Smooth muscle cell (in vitro differentiated cells): ENCODE measurements at regions not wholly inside any gene's neighbourhood (a gene's known extent, or its start where the extent isn't known, plus 50 kb on each side); places are given as distances from the start of the nearest gene placed in this dataset.

Experiments used
- DNase-seq: peaks from one replicate; lab custom pipeline; 2025; ENCODE audit not compliant: unreplicated experiment; lab: John Stamatoyannopoulos, UW
- H2AFZ ChIP-seq: fragments of 200-600 bp; sonication (generic); 2 replicates; pipeline ENCODE4 v1.6.0; 2016; ENCODE audit warnings: antibody characterized with exemption, low read depth, mild to moderate bottlenecking
- H3F3A ChIP-seq: fragments of 200-600 bp; sonication (generic); 2 replicates; pipeline ENCODE4 v1.6.0; 2017; ENCODE audit warnings: antibody characterized with exemption, low read depth
- H3K27ac ChIP-seq: fragments of 200-600 bp; sonication (generic); 2 replicates; pipeline ENCODE4 v1.5.1; 2016; ENCODE audit warnings: low read depth, mild to moderate bottlenecking
- H3K27me3 ChIP-seq: fragments of 200-600 bp; sonication (generic); 2 replicates; pipeline ENCODE4 v1.6.1; 2016; ENCODE audit warnings: low read depth, mild to moderate bottlenecking
- H3K36me3 ChIP-seq: fragments of 200-600 bp; sonication (generic); 2 replicates; pipeline ENCODE4 v1.5.1; 2016; ENCODE audit warnings: low read depth
- H3K4me1 ChIP-seq: fragments of 200-600 bp; sonication (generic); 2 replicates; pipeline ENCODE4 v1.5.1; 2016; ENCODE audit warnings: low read depth
- H3K4me2 ChIP-seq: fragments of 200-600 bp; sonication (generic); 2 replicates; pipeline ENCODE4 v1.6.0; 2016; ENCODE audit warnings: mild to moderate bottlenecking
- H3K4me3 ChIP-seq: fragments of 200-600 bp; sonication (generic); 2 replicates; pipeline ENCODE4 v1.5.1; 2016; ENCODE audit warnings: mild to moderate bottlenecking
- H3K79me2 ChIP-seq: fragments of 200-600 bp; sonication (generic); 2 replicates; pipeline ENCODE4 v1.6.0; 2016; ENCODE audit warnings: low read depth, mild to moderate bottlenecking
- H3K9ac ChIP-seq: fragments of 200-600 bp; sonication (generic); 2 replicates; pipeline ENCODE4 v1.6.0; 2016; ENCODE audit warnings: low read depth
- H3K9me3 ChIP-seq: fragments of 200-600 bp; sonication (generic); replicated peaks from 2 replicates; pipeline ENCODE4 v1.5.1; 2016; ENCODE audit warnings: low read depth
- H4K20me1 ChIP-seq: fragments of 200-600 bp; sonication (generic); 2 replicates; pipeline ENCODE4 v1.6.0; 2016; ENCODE audit warnings: low read depth
- WGBS: methylation state at CpG from one replicate; pipeline ENCODE4 v1.1.7; 2016; ENCODE audit warnings: low lambda C conversion rate; 5-methylcytosine and 5-hydroxymethylcytosine counted together
- TF ChIP-seq, protein P1 (sequence below): fragments of 200-600 bp; sonication (generic); IDR thresholded peaks from 2 replicates; pipeline ENCODE4 v1.5.1; 2017; ENCODE audit warnings: borderline replicate concordance, mild to moderate bottlenecking, antibody characterized with exemption; ENCODE audit not compliant: insufficient read depth, poor library complexity, severe bottlenecking

DNA sequence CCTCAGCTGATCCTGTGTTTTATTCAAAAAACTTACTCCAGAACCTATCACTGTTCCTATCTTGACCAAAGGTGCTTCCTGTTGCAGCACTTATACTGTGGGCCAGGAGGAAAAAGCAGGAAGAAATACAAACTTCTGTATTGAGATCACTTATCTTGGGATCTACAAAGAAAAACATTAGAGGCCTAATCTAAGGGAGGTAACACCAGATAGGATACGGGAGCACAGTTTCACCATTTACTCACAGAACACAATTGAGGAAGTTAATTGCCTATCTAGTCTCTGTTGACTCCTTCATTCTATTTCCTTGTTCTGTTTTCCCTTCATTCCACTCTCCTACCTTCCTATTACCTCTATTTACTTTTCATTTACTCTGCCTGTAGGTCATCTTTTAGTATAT is 287.2 kb upstream of the LINC00305 start:
- 81% methylated on average over 1 of the region's 1 CpG for WGBS
- Histone ChIP-seq H3K36me3 (no peaks in the 10 kb centered on the region), H3F3A (no peaks in the 10 kb centered on the region), H4K20me1 (no peaks in the 10 kb centered on the region), H2AFZ (no peak overlapping the region), H3K4me3 (no peak overlapping the region), H3K9ac (no peak overlapping the region), H3K27me3 (no peaks in the 10 kb centered on the region), H3K27ac (no peak overlapping the region), H3K4me1 (no peaks in the 10 kb centered on the region), H3K9me3 (peaks cover 9% of the 10 kb centered on the region), H3K79me2 (no peaks in the 10 kb centered on the region), H3K4me2 (no peak overlapping the region)
- no peak for DNase-seq
- TF ChIP-seq, protein P1, sequence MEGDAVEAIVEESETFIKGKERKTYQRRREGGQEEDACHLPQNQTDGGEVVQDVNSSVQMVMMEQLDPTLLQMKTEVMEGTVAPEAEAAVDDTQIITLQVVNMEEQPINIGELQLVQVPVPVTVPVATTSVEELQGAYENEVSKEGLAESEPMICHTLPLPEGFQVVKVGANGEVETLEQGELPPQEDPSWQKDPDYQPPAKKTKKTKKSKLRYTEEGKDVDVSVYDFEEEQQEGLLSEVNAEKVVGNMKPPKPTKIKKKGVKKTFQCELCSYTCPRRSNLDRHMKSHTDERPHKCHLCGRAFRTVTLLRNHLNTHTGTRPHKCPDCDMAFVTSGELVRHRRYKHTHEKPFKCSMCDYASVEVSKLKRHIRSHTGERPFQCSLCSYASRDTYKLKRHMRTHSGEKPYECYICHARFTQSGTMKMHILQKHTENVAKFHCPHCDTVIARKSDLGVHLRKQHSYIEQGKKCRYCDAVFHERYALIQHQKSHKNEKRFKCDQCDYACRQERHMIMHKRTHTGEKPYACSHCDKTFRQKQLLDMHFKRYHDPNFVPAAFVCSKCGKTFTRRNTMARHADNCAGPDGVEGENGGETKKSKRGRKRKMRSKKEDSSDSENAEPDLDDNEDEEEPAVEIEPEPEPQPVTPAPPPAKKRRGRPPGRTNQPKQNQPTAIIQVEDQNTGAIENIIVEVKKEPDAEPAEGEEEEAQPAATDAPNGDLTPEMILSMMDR, result no peak

DNA sequence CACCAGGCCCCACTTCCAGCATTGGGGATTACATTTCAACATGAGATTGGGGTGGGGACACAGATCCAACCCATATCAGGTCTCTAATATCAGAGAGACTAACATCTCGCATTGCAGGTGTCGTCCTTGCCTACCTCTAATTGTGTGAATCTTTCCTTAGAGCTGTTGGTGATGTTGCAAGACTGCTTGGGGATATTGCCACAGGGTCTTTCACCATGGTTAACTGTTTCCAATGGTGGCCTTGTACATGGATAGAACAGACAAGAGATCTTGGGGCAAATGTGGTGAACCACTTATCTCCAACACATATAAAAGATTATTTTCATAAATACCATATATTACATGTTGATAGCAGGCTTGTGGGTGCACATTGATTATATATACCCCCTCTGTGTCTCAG is 270.3 kb upstream of the LINC00305 start:
- Histone ChIP-seq H3K36me3 (no peaks in the 10 kb centered on the region), H3K9me3 (no peaks in the 10 kb centered on the region), H3K4me1 (no peaks in the 10 kb centered on the region), H4K20me1 (no peaks in the 10 kb centered on the region), H3K4me2 (no peak overlapping the region), H3K4me3 (no peak overlapping the region), H3F3A (no peaks in the 10 kb centered on the region), H2AFZ (no peak overlapping the region), H3K27me3 (no peaks in the 10 kb centered on the region), H3K9ac (no peak overlapping the region), H3K27ac (no peak overlapping the region), H3K79me2 (no peaks in the 10 kb centered on the region)
- TF ChIP-seq, protein P1, result no peak
- WGBS, result 98% methylated on average over 2 of the region's 2 CpGs
- DNase-seq, result no peak

DNA sequence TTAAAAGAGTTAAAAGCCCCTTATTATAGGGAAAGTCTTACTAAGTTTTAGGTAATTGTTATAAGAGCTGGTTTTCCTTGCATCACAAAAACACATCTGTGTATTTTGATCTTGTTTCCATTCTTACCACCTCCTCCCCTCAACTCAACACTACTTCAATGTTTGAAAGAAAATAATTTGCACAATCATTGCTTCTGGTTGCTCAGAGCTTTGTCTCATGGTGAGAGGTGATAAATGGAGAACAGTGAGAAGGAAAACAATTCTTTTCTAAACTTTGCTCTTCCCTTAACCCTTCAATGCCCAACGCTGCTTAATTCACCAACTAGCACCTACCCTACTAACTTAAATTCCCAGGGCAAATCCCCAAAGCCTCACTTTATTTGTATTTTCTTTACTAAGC is 268.1 kb upstream of the LINC00305 start:
- TF ChIP-seq, protein P1, result no peak
- H3K27me3 ChIP-seq, result no peaks in the 10 kb centered on the region
- H2AFZ ChIP-seq, result no peak overlapping the region
- H3K79me2 ChIP-seq, result no peaks in the 10 kb centered on the region
- no peaks in the 10 kb centered on the region for H3K9me3 ChIP-seq
- WGBS, result 65% methylated on average over 1 of the region's 1 CpG
- no peaks in the 10 kb centered on the region for H3F3A ChIP-seq
- H3K4me3 ChIP-seq, result no peak overlapping the region
- H3K9ac ChIP-seq, result no peak overlapping the region
- no peaks in the 10 kb centered on the region for H3K36me3 ChIP-seq
- no peak overlapping the region for H3K27ac ChIP-seq
- H4K20me1 ChIP-seq, result no peaks in the 10 kb centered on the region
- DNase-seq, result no peak
- H3K4me1 ChIP-seq, result no peaks in the 10 kb centered on the region
- no peak overlapping the region for H3K4me2 ChIP-seq

- H4K20me1 ChIP-seq, result no peaks in the 10 kb centered on the region
- no peaks in the 10 kb centered on the region for H3K79me2 ChIP-seq
- H3F3A ChIP-seq, result no peaks in the 10 kb centered on the region
- no peak overlapping the region for H3K4me3 ChIP-seq
- H3K4me2 ChIP-seq, result no peak overlapping the region
- H3K9ac ChIP-seq, result no peak overlapping the region
- WGBS, result 94% methylated on average over 2 of the region's 2 CpGs
- TF ChIP-seq, protein P1, result no peak
- H2AFZ ChIP-seq, result no peak overlapping the region
- no peak overlapping the region for H3K27ac ChIP-seq
- no peaks in the 10 kb centered on the region for H3K4me1 ChIP-seq
- H3K36me3 ChIP-seq, result no peaks in the 10 kb centered on the region
- DNase-seq, result no peak
- no peaks in the 10 kb centered on the region for H3K27me3 ChIP-seq
- no peaks in the 10 kb centered on the region for H3K9me3 ChIP-seq
Measured at GRCh38 chr18:64415218-64415617, 266.3 kb upstream of the LINC00305 start.
